Suprapubic skin (tissue), 4 donors: ENCODE measurements at regions not wholly inside any gene's neighbourhood (a gene's known extent, or its start where the extent isn't known, plus 50 kb on each side); places are given as distances from the start of the nearest gene placed in this dataset.

Source experiments
- DNase-seq, 2 donors: peaks; one replicate each; pipeline ENCODE4 v3.0.0-alpha.2; 2019; ENCODE audit warnings: low spot score in 2 of 2
- H3K27ac ChIP-seq: fragments of 200-600 bp; sonication (generic); one replicate; pipeline ENCODE4 v1.5.1; 2019
- H3K27me3 ChIP-seq: fragments of 200-600 bp; sonication (generic); one replicate; pipeline ENCODE4 v1.5.1; 2019
- H3K36me3 ChIP-seq: fragments of 200-600 bp; sonication (generic); one replicate; pipeline ENCODE4 v1.5.1; 2019
- H3K4me1 ChIP-seq: fragments of 200-600 bp; sonication (generic); one replicate; pipeline ENCODE4 v1.5.1; 2019
- H3K4me3 ChIP-seq: fragments of 200-600 bp; sonication (generic); one replicate; pipeline ENCODE4 v1.5.1; 2019; ENCODE audit warnings: mild to moderate bottlenecking
- H3K9me3 ChIP-seq: fragments of 200-600 bp; sonication (generic); one replicate; pipeline ENCODE4 v1.5.1; 2019
- CTCF ChIP-seq, 2 donors: fragments of 200-600 bp in 1 of 2; fragments of 450-650 bp in 1 of 2; sonication (generic) in 1 of 2; IDR thresholded peaks; one replicate each; pipeline ENCODE4 v1.5.1; 2016 to 2019; ENCODE audit warnings: antibody characterized with exemption in 2 of 2, mild to moderate bottlenecking in 1 of 2, moderate library complexity in 1 of 2
- EP300 ChIP-seq: sonication (generic); formaldehyde crosslinking; IDR thresholded peaks from one replicate; pipeline ENCODE4 v1.6.1; 2017; ENCODE audit warnings: antibody characterized with exemption
- POLR2A ChIP-seq, 2 donors: fragments of 450-650 bp; IDR thresholded peaks; one replicate each; pipeline ENCODE4 v1.6.1; 2017; ENCODE audit warnings: antibody characterized with exemption in 2 of 2, mild to moderate bottlenecking in 2 of 2, moderate library complexity in 2 of 2
- POLR2AphosphoS5 ChIP-seq, 3 donors: sonication (generic); formaldehyde crosslinking; IDR thresholded peaks; one replicate each; pipeline ENCODE4 v1.6.1; 2017; ENCODE audit warnings: antibody characterized with exemption in 3 of 3
- WGBS: methylation state at CpG from one replicate; pipeline ENCODE4 v1.1.5; 2018; 5-methylcytosine and 5-hydroxymethylcytosine counted together

GRCh38 chr6:100105919-100106529 is 112.0 kb upstream of the MCHR2 start:
- DNase-seq, result no peak
- TF ChIP-seq EP300, result no peak
- no peak for TF ChIP-seq CTCF (IDR thresholded peaks at IDR 0.05)
- TF ChIP-seq POLR2A (IDR thresholded peaks at IDR 0.05), result no peak
- no peak for TF ChIP-seq POLR2AphosphoS5 (IDR thresholded peaks at IDR 0.05)
- Histone ChIP-seq H3K27ac (no peak overlapping the region), H3K4me1 (no peaks in the 10 kb centered on the region), H3K4me3 (no peak overlapping the region), H3K9me3 (no peaks in the 10 kb centered on the region), H3K36me3 (no peaks in the 10 kb centered on the region), H3K27me3 (peaks cover 7% of the 10 kb centered on the region)
- WGBS, result 54% methylated on average over 7 of the region's 7 CpGs

GRCh38 chr6:100105138-100105537 is 111.1 kb upstream of the MCHR2 start:
- Histone ChIP-seq H3K36me3 (no peaks in the 10 kb centered on the region), H3K27me3 (peaks cover 7% of the 10 kb centered on the region), H3K4me1 (no peaks in the 10 kb centered on the region), H3K4me3 (no peak overlapping the region), H3K27ac (no peak overlapping the region), H3K9me3 (no peaks in the 10 kb centered on the region)
- WGBS, result 77% methylated on average over 3 of the region's 3 CpGs
- no peak for TF ChIP-seq EP300
- no peak for TF ChIP-seq POLR2AphosphoS5 (IDR thresholded peaks at IDR 0.05)
- TF ChIP-seq CTCF (IDR thresholded peaks at IDR 0.05), result no peak
- TF ChIP-seq POLR2A (IDR thresholded peaks at IDR 0.05), result no peak
- no peak for DNase-seq

GRCh38 chr6:100103931-100104330 is 109.9 kb upstream of the MCHR2 start:
- no peak for DNase-seq
- H3K4me3 ChIP-seq, result no peak overlapping the region
- no peaks in the 10 kb centered on the region for H3K36me3 ChIP-seq
- H3K27ac ChIP-seq, result no peak overlapping the region
- peaks cover 3% of the 10 kb centered on the region for H3K27me3 ChIP-seq
- no peaks in the 10 kb centered on the region for H3K4me1 ChIP-seq
- WGBS, result 85% methylated on average over 2 of the region's 2 CpGs
- no peaks in the 10 kb centered on the region for H3K9me3 ChIP-seq
- TF ChIP-seq CTCF (IDR thresholded peaks at IDR 0.05), result no peak
- no peak for TF ChIP-seq EP300
- TF ChIP-seq POLR2AphosphoS5 (IDR thresholded peaks at IDR 0.05), result no peak
- no peak for TF ChIP-seq POLR2A (IDR thresholded peaks at IDR 0.05)

- WGBS, result 72% methylated on average over 3 of the region's 3 CpGs
- no peak for DNase-seq
- TF ChIP-seq CTCF (IDR thresholded peaks at IDR 0.05) (no peak), POLR2AphosphoS5 (IDR thresholded peaks at IDR 0.05) (no peak), POLR2A (IDR thresholded peaks at IDR 0.05) (no peak), EP300 (no peak)
- no peaks in the 10 kb centered on the region for H3K9me3 ChIP-seq
- no peak overlapping the region for H3K27ac ChIP-seq
- H3K27me3 ChIP-seq, result peaks cover 3% of the 10 kb centered on the region
- no peak overlapping the region for H3K4me3 ChIP-seq
- H3K36me3 ChIP-seq, result no peaks in the 10 kb centered on the region
- no peaks in the 10 kb centered on the region for H3K4me1 ChIP-seq
Measured at GRCh38 chr6:100103194-100103593, 109.2 kb upstream of the MCHR2 start.

GRCh38 chr6:100101644-100102043 is 107.6 kb upstream of the MCHR2 start:
- H3K9me3 ChIP-seq, result no peaks in the 10 kb centered on the region
- H3K27ac ChIP-seq, result no peak overlapping the region
- DNase-seq, result no peak
- H3K4me1 ChIP-seq, result no peaks in the 10 kb centered on the region
- no peak for TF ChIP-seq CTCF (IDR thresholded peaks at IDR 0.05)
- TF ChIP-seq EP300, result no peak
- TF ChIP-seq POLR2AphosphoS5 (IDR thresholded peaks at IDR 0.05), result no peak
- no peak for TF ChIP-seq POLR2A (IDR thresholded peaks at IDR 0.05)
- no peaks in the 10 kb centered on the region for H3K36me3 ChIP-seq
- 74% methylated on average over 3 of the region's 3 CpGs for WGBS
- peaks cover 3% of the 10 kb centered on the region for H3K27me3 ChIP-seq
- no peak overlapping the region for H3K4me3 ChIP-seq
